Ramos (cell line): ENCODE measurements at regions not wholly inside any gene's neighbourhood (a gene's known extent, or its start where the extent isn't known, plus 50 kb on each side); places are given as distances from the start of the nearest gene placed in this dataset.

ENCODE experiments used
- in situ Hi-C: fragments of 300-500 bp; cut with MboI; formaldehyde crosslinking; loops from one replicate; pipeline ENCODE4 v1.14.3; 2022; ENCODE audit warnings: low sequenced_read_pairs; ENCODE audit not compliant: unreplicated experiment

DNA sequence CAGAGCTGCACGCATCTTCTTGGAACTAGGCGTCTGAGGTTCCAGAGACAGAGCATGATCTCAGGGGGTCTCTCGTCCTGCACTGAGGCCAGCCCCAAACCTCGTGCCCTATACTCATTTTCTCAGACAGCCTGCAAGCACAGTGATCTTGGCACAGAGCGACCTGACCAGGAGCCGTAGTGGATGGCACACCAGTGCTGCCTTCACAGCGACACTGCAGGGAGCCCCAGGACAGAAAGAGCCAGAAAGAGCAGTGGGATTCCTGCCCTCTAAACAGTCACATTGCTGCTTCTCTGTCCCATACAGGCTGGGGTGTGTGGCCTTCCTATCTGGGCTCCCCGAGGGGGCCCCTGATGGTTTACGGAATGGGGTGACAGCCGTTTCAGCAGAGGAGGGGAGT lies 131.0 kb downstream of the RBFOX3 start:
- in situ Hi-C loops = no loop called here

DNA sequence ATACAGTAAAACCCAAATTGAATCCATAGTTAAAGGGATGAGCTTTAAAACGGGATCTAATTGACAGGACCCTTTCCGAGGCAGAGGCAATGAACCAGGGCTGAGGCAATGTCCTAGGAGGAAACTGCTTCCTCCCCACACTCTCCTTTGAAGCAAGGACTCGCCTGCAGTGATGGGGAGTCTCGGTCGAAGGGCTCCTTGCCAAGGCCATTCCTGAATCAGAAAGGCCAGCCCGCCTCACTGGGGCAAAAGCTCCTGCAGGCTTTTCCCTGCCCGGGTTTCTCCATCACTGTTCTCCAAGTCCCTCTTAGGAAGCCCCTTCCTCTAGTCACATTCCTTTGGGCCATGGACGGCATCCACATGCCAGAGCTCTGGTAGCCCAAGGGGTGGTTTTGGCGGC lies 132.0 kb downstream of the RBFOX3 start:
- in situ Hi-C loops = no loop called here

DNA sequence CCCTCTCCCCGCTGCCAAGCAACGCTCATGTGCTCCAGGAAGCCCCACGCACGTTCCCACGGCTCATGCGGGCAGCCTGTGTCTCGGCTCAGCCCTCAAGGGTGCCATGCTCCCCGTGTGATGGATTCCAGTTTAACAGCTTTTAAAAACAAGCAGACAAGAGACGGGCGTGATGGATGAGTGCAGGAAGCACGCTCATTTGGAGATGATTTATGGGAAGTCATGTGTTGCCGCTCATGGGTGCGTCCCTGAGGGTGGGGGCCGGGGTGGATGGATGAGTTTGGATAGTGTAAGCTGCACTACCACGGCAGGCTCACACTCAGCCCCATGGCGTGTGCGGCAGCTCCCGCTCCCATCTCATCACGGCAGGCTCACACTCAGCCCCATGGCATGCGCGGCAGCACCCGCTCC lies 132.8 kb downstream of the RBFOX3 start:
- in situ Hi-C loops = no loop called here

DNA sequence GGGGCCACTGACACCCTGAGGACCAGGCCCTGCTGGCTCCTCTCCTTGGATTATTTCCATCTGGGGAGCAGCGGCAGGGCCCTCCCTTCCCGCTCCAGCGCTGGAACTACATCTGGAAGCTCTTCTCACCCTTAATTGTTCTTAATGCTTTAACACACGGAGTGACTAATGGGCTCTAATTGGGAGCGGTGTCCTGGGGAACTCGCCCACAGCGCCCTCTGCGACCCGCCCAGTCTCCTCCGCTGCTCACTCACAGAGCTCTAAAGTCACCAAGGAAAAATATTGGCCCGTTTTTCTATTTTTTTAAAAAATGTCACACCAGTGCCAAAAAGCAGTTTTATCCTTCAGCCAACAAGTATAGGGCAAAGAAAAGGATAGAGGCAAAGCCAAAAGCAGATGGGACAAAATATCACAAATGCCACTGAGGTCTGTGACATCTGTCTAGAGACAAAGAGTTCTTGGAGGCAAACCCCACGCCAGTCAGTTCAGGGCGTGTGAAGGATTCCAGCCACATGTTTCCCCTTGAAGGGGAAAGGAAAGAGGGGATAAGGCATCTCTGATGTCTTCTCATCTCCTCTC lies 134.7 kb downstream of the RBFOX3 start:
- in situ Hi-C loops = no loop called here

DNA sequence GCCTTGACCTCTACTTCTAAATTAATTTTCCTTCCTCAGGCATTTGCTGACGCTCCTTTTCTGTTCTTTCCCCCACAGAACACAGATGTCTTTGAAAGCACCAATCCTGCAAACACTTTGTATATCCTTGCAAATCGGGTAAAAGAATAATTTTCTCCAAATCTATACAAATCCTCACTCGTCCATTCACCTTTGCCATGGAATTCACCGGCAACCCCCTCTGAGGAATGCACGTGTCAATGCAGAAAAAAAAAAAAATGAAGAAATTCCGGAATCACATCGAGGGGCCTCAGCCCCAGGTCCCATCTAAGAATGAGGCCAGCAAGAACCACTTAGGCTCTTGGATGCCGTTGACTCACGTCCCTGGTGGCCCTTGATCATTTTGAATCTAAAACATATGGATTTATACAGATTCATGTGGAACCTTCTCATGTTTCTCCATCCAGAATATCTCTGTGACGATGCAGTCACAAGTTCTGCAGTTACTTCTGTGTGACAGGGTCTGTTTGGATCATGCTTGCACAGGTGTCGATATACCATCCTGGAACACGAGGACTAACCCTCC lies 136.9 kb downstream of the RBFOX3 start:
- in situ Hi-C loops = no loop called here

DNA sequence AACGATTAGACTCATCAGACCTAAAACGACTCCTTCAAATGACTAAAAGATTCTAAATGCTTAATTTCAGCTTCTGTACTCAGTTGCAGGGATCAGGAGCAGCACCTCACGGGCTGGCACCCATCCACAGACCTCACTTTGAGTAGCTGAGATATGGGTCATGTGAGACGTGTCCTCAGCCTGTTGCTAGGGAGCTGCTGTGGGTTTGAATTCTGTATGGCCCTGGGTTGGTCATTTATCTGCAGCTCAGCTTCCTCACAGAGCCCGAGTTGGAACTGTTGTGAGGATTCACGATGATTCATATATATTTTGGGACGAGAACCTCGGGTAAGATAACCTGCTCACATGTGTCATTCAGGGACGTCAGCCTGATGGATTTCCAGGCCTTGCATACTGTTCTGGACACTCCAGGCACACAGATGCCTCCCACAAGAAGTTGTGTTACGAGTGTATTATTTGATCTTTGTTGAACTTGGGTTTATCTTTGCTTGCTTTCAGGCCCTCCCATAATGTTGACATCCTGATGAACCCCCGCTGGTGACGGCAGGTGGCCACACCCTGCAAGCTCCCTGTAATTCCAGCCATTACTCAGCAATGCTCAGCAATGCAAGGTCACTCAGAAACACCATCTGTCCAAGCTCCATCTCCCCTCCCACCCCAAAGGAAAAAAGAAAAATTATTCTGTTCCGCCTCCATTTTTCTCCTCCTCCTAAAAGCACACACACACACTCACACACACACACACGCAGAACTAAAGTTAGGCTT lies 137.6 kb downstream of the RBFOX3 start:
- in situ Hi-C loops = no loop called here

DNA sequence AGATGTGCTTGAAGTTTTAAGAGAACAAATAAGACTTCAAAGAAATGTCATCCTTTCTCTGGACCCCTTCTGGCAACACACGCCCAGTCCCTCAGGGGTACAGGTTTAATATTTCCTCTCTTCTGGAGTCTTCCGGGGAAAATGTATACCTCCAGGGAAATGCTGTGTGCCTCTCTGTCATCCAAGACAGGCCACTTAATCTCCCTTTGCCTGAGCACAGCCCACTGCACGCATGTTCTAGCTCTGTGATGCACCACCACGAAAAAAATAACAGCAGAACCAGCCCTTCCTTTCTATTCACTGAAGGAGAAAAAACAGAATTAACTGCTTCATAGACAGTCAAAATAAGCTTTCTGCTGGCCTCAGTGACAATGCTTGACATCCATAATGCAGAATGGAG lies 140.1 kb downstream of the RBFOX3 start:
- in situ Hi-C loops = no loop called here

DNA sequence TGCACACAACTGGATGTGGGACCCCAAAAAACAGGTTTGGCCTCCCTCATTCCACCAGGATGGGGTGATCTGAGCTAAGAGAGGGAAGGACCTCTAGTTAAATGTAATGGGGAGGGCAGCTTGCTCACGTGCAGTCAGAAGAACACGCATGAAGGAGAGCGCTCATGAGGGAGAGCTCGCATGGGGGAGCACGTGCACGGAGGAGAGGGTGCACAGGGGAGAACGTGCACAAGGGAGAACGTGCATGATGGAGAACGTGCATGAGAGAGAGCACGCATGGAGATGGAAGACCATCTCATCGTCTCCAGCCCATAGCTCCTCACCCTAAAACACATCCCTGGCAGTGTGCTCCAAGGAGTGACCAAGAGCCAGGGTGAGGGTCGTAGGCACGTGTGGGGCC lies 141.2 kb downstream of the RBFOX3 start:
- in situ Hi-C loops = no loop called here

DNA sequence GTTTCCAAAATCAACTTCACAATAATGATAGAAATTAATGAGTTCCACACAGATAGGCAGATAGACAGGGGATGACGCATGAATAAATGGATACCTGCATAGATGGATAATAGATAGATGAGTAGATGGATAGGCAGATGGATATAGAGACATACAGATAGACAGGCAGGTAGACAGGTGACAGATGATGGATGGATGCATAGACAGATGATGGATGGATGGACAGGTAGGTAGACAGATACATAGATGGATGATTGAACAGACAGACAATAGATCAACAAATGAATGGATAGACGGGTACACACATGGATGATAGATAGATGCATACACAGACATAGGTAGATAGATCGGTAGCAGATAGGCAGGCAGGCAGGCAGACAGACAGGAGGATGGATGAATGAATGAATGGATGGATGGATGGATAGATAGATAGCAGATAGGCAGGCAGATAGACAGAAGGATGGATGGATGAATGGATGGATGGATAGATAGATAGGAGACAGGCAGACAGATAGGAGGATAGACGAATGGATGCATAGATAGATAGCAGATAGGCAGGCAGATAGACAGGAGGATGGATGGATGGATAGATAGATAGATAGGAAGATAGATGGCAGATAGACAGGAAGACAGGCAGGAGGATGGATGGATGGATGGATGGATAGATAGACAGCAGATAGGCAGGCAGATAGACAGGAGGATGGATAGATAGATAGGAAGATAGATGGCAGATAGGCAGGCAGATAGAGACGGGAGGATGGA lies 142.5 kb downstream of the RBFOX3 start:
- in situ Hi-C loops = no loop called here

DNA sequence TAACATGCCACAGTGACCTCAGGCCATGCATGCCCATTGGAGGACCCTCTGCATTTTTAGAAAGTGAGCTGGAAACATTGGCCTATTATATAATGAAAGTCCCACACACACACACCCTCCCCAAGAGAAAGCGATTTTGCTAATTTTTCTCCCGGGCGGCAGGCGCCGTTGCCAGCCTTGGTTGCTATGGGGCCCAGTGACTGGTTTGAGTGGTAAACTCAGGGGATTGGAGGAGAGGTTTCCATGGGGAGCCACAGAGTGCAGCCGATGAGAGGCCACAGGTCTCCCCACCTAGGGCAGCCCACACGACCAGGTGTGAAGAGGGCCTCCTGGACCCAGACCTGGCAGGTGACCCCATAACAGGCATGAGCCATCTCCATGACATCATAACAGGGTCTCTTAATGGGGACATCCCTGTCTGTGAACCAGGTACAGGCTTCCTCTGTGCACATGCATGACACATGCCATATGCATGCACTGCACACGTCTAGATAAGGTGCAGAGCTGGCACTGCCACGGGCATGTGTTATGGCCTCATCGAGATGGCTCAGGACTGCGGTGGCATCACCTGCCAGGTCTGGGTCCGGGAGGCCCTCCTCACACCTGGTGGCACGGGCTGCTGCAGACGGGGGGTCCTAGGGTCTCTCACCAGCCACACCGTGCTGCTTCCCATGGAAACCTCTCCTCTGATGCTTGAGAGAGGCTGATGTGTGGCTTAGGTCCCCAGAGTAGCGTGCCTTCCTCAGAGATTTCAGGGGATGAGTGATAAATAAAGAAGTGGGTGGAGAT lies 144.1 kb downstream of the RBFOX3 start:
- in situ Hi-C loops = no loop called here

DNA sequence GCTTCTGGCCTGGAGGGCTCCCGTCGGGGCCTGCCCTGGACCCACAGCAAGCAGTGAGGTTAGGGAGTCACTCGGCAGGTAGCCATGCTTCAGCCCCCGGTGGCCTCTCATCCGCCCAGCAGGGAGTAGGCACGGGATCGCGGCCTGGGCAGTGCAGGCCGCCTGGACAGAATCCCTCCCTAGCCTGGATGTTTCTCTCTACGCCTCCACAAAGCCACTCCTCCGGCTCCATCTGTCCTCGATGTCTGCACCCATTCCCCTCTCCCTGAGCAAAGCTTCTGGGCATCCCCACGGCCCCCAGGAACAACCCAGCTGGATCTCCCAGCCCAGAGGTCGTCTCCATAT lies 145.2 kb downstream of the RBFOX3 start:
- in situ Hi-C loops = no loop called here

DNA sequence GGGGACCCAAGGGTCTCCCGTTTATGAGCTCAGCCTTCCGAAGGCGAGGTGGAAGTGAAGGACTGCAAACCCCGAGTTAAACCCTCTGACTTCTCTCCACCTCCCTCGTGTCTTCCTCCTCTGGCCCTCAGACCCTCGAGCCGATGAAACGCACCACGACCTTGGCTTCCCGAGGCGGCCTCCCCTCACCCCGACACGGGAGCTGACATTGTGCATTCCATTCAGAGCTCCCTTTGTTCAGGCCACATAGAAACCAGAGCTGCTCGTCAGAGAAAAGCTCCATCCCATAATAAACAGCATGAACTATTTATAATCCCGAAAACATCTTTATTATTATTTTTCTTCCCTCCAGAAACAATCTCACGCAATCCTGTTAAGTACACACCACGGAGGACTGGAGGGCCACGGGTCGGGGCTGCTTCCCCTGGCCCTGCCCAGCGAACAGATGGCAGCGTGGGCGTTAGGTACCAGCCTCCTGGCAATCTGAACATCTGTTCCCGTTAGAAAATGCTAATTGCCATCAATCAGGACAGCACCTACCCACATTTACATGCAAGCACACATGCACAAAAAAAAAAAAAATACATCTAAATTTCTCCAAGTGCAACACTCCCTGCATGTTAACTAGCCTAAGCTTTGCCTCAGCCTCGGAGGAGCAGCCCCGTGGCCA lies 145.7 kb downstream of the RBFOX3 start:
- in situ Hi-C loops = no loop called here

DNA sequence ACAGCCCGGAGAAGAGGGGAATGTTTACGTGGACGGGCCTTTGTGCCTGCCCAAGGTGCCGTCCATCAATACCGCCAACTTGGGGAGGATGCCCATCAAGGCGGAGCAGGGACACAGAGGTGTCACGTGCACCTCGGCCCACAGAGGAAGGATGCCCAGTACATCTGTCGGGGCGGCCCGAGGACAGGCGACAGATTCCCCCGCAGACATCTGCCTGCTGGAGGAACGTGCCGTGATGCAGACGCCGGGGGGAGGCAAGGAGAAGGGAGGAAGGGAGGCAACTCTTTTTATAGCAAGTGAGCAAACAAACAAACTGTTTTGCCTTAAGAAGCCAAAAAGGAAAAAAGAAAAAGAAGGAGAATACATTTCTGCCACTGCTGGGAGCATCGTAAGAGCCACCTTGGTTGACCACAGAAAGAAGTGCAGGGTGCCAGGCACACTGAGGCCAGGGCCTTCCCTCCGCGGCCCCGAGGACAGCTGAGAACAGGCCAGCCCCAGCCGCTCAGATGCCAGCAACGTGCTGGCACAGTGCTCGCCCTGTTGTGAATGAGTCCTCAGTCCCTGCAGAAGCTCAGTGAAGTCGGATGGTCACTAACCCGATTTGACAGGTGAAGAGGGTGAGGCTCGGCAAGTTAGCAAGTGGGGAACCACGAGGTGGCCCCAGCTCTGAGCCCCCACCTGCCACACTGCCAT lies 146.4 kb downstream of the RBFOX3 start:
- in situ Hi-C loops = no loop called here

DNA sequence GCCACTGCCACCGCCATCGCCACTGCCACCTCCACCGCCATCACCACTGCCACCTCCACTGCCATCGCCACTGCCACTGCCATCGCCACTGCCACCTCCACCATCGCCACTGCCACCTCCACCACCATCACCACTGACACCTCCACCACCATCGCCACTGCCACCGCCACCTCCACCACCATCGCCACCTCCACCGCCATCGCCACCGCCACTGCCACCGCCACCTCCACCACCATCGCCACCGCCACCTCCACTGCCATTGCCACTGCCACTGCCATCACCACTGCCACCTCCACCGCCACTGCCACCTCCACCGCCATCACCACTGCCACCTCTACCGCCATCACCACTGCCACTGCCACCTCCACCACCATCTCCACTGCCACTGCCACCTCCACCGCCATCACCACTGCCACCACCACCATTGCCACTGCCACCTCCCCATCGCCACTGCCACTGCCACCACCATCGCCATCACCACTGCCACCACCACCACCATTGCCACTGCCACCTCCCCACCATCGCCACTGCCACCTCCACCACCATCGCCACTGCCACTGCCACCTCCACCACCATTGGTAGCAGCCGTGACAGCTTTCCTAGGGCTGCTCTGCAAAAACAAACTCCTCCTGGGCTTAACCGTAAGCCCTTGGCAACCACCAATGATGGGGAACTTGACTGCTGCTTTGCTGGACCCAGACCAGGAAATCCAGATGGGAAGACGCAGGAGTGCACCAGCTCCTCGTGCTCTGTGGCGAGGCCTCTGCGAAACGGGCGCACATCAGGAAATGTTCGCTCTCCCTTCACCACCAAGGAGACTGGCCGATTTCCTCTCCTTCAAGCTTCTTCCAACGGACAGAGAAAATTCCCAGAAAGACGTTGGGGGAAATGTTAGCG lies 147.2 kb downstream of the RBFOX3 start:
- in situ Hi-C loops = no loop called here

DNA sequence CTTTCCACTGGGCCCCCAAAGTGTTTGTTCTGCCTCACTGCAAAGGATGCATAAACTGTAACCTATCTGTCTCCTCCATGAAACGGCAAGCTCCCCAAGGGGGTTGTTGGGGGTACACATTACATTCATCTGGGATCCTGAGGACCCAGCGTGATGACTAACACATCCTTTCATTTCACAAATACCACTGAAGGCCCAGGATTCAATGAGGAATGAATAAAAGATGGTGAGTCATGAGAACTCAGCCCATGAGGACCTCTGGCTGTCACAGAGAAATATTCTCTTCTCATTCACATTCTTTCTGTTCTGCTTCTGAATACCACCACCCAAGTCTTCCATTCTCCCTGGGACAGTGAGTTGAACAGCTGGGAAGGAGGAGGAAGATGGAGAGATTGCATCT lies 149.8 kb downstream of the RBFOX3 start:
- in situ Hi-C loops = no loop called here

DNA sequence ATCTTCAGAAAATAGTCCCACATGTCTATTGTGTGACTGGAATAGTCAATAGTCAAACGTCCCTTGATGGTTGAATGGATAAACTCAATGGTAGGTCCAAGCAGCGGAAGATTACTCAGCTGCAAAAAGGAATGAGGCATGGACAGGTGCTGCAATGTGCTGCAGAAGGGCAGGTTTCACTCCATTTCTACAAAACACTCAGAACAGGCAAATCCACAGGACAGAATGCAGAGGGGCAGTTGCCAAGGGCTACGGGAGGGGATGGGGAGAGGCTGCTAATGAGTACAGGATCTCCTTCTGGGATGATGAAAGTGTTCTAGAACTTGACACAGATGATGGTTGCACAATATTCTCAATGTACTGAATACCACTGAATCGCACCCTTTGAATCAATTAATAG lies 151.0 kb downstream of the RBFOX3 start:
- in situ Hi-C loops = no loop called here

DNA sequence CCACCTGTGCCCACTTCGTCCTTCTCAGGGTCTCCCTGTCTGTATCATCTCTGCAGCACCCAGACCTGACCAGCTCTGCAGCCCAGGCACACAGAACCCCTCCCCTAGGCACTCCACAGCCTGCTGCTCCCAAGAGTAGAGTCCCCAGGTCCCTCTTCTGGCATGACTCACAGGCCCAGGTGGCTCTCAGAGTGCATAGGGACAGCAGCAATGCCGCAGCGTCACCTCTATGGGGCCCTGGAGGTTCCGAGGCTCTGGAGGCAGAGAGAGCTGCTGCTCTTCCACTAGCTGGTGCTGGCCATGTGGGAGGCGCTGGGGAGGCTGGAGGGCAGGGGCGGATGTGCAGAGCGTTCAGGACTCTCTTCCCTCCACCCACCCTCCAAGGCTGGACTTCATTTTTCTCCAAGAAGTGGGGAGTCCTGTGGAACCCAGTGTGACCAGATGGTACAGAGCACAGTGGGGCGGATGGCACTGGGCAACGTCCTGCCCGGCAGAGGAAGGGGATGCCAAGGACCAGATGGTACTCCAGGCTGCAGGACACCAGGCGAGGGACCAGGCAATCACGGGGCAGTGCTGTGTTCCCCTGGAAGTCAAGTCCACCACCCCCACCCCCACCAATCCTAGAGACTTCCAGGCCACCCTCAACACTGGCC lies 151.7 kb downstream of the RBFOX3 start:
- in situ Hi-C loops = no loop called here

DNA sequence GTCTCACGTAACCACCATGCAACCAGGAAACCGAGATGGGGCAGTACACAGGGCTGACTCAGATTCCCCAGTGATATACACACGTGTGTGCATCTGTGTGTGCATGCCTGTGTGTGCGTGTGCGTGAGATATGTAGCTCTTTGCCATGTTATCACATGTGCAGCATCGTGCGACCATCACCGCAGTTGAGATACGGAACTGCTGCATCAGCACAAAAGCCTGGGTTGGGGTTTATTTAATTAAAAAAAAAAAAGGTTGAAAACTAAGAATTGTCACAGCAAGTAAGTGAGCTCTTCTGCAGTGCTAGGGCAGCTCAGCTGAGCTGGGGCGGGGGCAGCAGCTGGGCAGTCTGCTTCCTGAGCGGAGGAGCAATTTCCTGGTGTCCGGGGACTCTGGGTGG lies 152.5 kb downstream of the RBFOX3 start:
- in situ Hi-C loops = no loop called here
